ENCODE measurements at regions not wholly inside any gene's neighbourhood (a gene's known extent, or its start where the extent isn't known, plus 50 kb on each side); places are given as distances from the start of the nearest gene placed in this dataset.
"Not testable (repeated sequence)": the region's sequence is repeated elsewhere in the genome, so short reads cannot be mapped to it uniquely, and the experiment has no call there.

- DNase-seq = no peak
Measured at GRCh38 chr1:173257805-173258204, 50.7 kb upstream of the TNFSF4 start.

GRCh38 chr1:173258479-173259264, 51.5 kb upstream of the TNFSF4 start:
- no peak for DNase-seq

GRCh38 chr1:173260329-173260728, 53.2 kb upstream of the TNFSF4 start:
- not testable (repeated sequence) for DNase-seq

GRCh38 chr1:173266841-173267240, 59.7 kb upstream of the TNFSF4 start:
- no peak for DNase-seq

GRCh38 chr1:173267453-173267945, 60.4 kb upstream of the TNFSF4 start:
- no peak for DNase-seq

- no peak for DNase-seq
Measured at GRCh38 chr1:173268261-173268660, 61.1 kb upstream of the TNFSF4 start.

- no peak for DNase-seq
Measured at GRCh38 chr1:173268786-173269277, 61.7 kb upstream of the TNFSF4 start.

GRCh38 chr1:173269490-173270230, 62.5 kb upstream of the TNFSF4 start:
- DNase-seq = no peak

- no peak for DNase-seq
Measured at GRCh38 chr1:173270243-173270642, 63.1 kb upstream of the TNFSF4 start.

GRCh38 chr1:173271021-173271420, 63.9 kb upstream of the TNFSF4 start:
- not testable (repeated sequence) for DNase-seq

- no peak for DNase-seq
Measured at GRCh38 chr1:173275496-173275895, 68.4 kb upstream of the TNFSF4 start.

GRCh38 chr1:173276922-173277800, 70.0 kb upstream of the TNFSF4 start:
- DNase-seq = no peak

GRCh38 chr1:173280899-173281660, 73.9 kb upstream of the TNFSF4 start:
- no peak for DNase-seq

GRCh38 chr1:173285048-173285447, 77.9 kb upstream of the TNFSF4 start:
- DNase-seq = no peak

- DNase-seq = no peak
Measured at GRCh38 chr1:173287785-173288184, 80.7 kb upstream of the TNFSF4 start.

- no peak for DNase-seq
Measured at GRCh38 chr1:173293756-173294155, 86.6 kb upstream of the TNFSF4 start.

- DNase-seq = no peak
Measured at GRCh38 chr1:173294843-173295242, 87.7 kb upstream of the TNFSF4 start.

- DNase-seq = no peak
Measured at GRCh38 chr1:173295391-173295790, 88.3 kb upstream of the TNFSF4 start.

- DNase-seq = no peak
Measured at GRCh38 chr1:173295995-173296394, 88.9 kb upstream of the TNFSF4 start.

GRCh38 chr1:173297798-173298391, 90.8 kb upstream of the TNFSF4 start:
- no peak for DNase-seq
